Bronchial epithelial cell (primary cell): ENCODE measurements at regions not wholly inside any gene's neighbourhood (a gene's known extent, or its start where the extent isn't known, plus 50 kb on each side); places are given as distances from the start of the nearest gene placed in this dataset.
A peak's percentile ranks its signal among the peaks of the same experiment; 100 is the strongest.

Experiments used
- DNase-seq: peaks from one replicate; pipeline ENCODE4 v3.0.0-alpha.2; 2010; ENCODE audit warnings: low read depth
- FAIRE-seq: peaks from 2 replicates; lab custom pipeline; 2011; peaks lifted over from hg19 to GRCh38; lab: Jason Lieb, UNC
- H3K27me3 ChIP-seq: 2 replicates; pipeline ENCODE4 v1.5.1; 2011; ENCODE audit warnings: low read length; ENCODE audit not compliant: control insufficient read depth, insufficient read depth
- H3K36me3 ChIP-seq: 2 replicates; pipeline ENCODE4 v1.5.1; 2011; ENCODE audit warnings: low read length; ENCODE audit not compliant: control insufficient read depth, insufficient read depth
- H3K4me3 ChIP-seq: 2 replicates; pipeline ENCODE4 v1.5.1; 2011; ENCODE audit warnings: mild to moderate bottlenecking, low read depth, low read length, control low read depth
- CTCF ChIP-seq: IDR thresholded peaks from 2 replicates; pipeline ENCODE4 v1.5.1; 2011; ENCODE audit warnings: mild to moderate bottlenecking, moderate library complexity, low read length, control low read depth, inconsistent platforms; ENCODE audit not compliant: insufficient read depth, severe bottlenecking

DNA sequence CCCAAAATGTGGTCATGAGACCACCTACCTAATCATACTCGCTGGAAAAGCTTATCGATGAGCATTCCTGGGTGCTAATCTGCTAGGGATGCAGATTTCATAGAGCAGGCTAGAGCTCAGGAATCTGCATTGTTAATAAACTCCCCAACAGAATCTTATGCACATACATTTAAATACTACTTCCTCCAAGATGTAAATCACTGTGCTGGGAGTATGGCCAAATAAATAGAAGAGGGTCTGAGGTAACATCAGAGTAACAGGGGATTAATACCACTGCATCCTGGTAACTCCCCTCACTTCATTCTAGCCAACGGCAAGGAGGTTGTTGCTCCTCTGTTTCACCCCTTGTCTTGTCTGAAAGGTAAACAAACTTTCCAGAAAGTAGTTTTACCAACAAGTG is 118.3 kb upstream of the SEMA6D start:
- TF ChIP-seq CTCF, result no peak
- H3K36me3 ChIP-seq, result no peaks in the 10 kb centered on the region
- DNase-seq (no peak), FAIRE-seq (no peak)
- no peaks in the 10 kb centered on the region for H3K27me3 ChIP-seq
- no peak overlapping the region for H3K4me3 ChIP-seq

DNA sequence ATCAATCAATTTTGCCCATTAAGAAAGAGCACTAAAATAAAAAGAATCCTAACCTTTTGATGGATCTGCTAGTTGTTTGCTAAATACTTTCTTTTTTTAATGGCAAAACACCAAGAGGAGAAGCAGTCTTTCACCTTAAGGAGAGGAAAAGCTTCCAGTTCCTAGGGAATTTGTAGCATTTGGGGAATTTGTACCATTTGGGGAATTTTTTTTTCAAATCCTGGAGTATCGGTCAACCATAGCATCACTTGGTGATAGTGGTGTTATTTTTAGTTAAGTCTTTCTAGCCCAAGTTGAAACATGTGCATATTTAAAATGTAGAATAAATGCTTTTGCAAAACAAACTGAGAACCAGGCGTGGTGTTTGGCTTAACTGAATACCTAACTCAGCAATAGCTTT is 117.5 kb upstream of the SEMA6D start:
- no peaks in the 10 kb centered on the region for H3K36me3 ChIP-seq
- DNase-seq (no peak), FAIRE-seq (no peak)
- no peak for TF ChIP-seq CTCF
- H3K27me3 ChIP-seq, result no peaks in the 10 kb centered on the region
- no peak overlapping the region for H3K4me3 ChIP-seq

DNA sequence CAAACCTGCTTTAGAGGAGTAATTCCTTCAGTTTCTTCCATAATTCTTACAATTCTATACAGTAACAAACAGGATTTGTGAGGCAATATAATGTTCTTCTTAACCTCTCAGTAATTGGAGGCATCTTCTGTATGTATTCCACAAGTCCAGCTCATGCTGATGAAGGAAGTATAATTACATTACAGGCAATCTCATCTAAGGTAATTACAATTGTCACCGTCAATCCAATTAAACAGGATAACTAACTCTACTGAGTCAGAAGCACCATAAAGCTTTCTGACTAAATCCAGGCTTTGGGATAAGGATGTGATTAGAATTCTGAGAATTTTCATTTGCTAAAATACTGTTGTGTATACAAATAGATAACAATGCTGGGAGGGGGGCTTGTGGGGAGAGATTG is 115.2 kb upstream of the SEMA6D start:
- FAIRE-seq (no peak), DNase-seq (no peak)
- H3K36me3 ChIP-seq, result no peaks in the 10 kb centered on the region
- TF ChIP-seq CTCF, result no peak
- H3K27me3 ChIP-seq, result no peaks in the 10 kb centered on the region
- no peak overlapping the region for H3K4me3 ChIP-seq

GRCh38 chr15:47603026-47603425 is 114.3 kb upstream of the SEMA6D start:
- Histone ChIP-seq H3K36me3 (no peaks in the 10 kb centered on the region), H3K4me3 (no peak overlapping the region), H3K27me3 (no peaks in the 10 kb centered on the region)
- DNase-seq, result peak; percentile 62
- no peak for FAIRE-seq
- TF ChIP-seq CTCF, result no peak

GRCh38 chr15:47607695-47608094 is 109.6 kb upstream of the SEMA6D start:
- no peak for TF ChIP-seq CTCF
- DNase-seq (no peak), FAIRE-seq (no peak)
- no peak overlapping the region for H3K4me3 ChIP-seq
- no peaks in the 10 kb centered on the region for H3K27me3 ChIP-seq
- H3K36me3 ChIP-seq, result no peaks in the 10 kb centered on the region

GRCh38 chr15:47609693-47610092 is 107.6 kb upstream of the SEMA6D start:
- Histone ChIP-seq H3K36me3 (no peaks in the 10 kb centered on the region), H3K4me3 (no peak overlapping the region), H3K27me3 (no peaks in the 10 kb centered on the region)
- FAIRE-seq, result no peak
- no peak for TF ChIP-seq CTCF
- no peak for DNase-seq
